Fibroblast of skin of right quadriceps (primary cell): ENCODE measurements at regions not wholly inside any gene's neighbourhood (a gene's known extent, or its start where the extent isn't known, plus 50 kb on each side); places are given as distances from the start of the nearest gene placed in this dataset.
A peak's percentile ranks its signal among the peaks of the same experiment; 100 is the strongest.

Experiments used
- DNase-seq: peaks from one replicate; pipeline ENCODE4 v3.0.0-alpha.2; 2013

DNA sequence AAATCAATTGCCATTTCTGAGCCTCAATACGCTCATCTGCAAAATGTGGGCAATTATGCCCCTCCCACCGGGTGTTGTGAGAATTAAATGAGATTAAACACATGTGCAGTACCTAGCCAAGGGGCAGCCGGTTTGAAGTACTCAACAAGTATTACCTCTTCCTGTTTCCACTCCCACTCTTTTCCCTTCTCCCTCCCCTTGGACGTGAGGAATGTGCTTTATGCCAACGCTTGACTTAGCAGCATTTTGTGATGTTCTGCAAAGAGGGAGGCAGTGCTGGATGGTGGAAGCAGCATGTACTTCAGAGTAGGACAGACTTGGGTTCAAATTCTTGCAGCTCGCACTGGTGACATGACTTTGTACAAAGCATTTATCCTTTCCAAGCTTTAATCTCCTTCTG lies 306.0 kb downstream of the BUD13 start:
- DNase-seq: no peak

DNA sequence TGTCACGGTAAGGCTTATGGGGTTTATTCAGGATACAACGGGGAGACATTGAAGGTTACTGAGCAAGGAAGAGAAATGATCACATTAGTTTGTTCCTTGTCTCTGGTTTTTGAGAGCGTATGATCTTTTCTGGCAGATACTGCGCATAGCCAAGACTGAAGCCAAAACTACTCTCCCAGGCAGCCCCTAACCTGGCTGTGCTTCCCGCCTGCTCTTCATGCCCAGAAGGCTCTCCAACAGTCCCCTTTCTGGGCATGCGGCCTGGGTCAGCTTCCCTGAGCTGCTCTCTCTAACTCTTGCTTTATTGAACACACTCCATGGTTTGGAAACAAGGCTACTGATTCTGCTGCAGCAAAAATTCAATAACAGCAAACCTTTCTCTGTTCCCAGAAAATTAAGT lies 306.6 kb downstream of the BUD13 start:
- DNase-seq: no peak

DNA sequence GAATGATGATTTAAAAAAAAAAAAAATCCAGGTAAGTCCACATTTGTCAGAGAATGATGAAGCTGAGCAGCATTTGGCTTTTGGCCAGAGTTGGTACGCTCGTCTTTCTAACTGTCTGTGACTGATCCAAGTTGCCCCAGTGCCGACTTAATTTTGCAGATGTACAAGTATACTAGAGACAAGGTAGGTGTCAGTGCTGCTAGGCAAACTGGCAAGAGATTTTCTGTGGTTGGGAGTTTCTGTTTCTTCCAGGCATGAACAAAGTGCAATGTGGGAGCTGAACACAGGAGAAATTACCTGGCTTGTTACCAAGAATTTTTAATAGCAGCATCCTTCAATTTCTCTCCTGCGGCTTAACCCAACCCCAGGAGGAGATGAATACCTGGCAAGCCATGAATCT lies 307.7 kb downstream of the BUD13 start:
- DNase-seq: no peak

DNA sequence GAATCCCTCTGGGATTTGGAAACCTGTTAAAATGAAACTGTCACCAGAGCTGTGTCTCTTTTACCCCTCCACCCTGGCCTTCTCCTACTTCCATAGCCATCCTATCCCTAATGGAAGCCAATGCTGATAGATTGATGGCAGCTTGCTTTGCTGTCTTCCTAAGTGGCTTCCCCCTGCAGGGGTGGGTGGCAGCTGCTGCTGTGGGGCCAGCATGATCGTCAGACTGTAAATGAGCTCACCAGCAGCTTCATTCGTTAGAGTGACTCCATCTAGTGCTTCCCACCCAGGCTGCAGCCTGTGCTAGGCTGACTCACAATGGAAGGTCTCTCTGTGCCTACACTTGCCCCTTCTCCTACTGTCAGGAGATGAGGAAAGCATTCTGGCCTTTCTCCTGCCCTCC lies 311.0 kb downstream of the BUD13 start:
- DNase-seq: no peak

DNA sequence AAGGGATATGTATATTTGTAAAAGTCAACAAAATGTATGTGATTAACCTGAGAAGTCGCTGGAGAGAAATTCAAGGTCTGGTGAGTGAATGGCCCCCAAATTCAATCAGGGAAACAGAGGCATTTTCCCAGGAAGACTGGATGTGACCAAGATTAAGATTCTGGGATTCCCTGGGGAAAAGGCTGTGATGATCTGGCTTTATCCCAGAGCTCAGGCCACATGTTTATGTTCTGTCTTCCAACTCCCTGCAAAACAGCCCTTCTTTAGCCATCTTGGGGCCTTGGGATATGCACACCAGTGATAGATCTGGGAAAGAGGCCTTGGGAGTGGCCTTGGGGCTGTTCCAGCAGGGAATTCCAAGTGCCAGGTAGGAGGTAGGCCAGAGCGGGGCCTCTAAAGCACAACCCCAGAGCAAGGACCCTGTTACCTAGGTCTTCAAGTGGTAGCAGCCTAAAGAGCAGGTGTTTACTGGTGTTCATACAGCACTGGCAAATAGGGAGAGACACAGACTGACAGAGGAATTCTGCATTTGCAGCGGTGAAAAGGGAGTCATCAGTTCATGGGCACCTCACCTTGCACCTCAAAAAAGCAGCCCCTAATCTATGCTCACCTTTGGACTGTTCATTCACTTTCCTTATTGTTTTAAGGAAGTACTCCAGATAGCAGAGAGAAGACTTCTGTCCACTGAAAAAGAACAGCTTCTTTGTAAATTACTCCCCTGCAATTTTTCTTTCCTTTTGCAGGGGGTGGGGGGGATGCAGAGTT lies 312.4 kb downstream of the BUD13 start:
- DNase-seq: no peak

DNA sequence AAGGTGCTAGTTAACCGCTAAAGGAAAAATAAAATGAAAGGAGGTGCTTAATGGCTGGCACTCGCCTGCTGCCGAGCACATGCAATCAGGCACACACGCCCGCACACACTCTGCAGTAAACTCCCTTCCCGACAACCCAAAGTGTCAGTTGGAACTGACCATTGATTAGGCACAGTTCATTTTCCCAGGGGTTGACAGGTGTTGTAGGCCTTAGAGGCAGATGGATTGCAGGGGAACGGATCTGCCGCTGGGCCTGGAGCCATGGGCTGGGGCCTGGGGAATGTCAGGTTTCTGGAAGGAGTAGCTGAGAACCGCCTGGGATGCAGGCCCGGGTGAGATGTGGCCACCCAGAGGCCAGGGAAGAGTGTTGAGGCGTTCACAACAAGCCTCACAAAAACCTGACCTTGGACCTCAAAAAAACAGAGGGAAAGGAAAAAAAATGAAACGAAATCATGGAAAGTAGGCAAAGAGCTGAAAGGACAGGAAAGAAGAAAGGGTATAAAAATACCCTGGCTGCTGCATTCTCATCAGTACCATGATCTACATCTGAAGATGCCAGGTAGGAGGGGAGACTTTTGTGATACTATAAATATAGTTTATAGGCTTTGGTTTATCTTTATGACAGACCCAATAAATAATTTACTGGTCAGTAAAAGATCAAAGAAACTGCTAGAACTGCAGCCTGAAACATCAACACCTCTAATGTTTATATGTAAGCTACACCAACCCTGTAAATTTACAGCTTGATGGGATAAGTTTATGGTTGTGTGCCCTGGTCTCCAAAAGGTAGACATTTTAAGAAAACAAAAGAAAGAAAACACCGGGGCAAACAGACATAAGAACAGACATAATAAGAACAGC lies 313.4 kb downstream of the BUD13 start:
- DNase-seq: no peak

DNA sequence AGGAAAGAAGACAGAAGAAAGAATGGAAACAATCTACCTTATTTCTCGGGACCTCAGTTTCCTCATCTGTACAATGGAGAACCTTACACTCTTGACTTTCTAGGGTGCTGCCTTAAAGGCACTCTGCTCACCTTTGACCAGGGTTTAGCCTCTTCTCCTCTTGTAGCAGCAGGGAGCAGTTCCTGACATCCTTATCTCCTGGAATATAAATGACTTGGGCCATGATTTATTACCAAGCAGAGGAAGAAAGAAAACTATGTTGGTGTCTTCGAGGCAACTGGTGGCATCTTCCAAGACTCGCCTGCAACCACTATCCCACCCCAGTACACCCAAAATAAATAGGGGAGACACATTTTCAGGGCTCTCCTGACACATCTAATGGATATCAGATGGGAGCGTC lies 314.2 kb downstream of the BUD13 start:
- DNase-seq: no peak

DNA sequence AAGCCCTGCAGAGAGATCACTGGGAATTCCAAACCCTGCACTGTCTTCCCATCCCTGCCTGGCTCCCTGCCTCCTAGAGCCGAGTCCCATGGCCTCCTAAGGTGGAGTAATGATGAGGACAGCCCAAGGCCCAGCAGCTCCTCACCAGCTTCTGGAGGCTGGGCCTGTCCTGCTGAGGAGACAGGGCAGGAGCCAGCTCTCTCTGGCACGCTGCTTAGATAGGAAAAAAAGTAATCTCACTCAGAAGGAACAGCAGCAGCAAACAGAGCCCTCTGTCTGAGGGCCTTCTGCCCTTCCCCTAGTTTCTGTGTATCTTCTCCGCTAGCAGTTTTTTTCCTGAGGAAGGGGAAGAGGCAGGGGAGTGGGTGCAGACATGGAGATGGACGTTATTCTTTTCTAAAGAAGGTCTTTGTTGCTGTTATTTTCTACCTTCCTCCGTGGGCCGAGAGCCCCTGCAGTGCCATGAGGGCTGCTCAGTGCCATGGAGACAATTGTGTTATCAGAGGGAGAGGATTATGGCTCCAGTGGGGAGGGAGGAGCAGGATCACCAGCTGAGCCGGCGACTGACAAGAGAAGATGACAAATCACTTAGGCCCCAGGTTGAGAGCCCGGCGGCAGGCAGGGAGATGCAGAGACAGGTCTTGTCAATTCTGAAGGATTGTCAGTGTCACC lies 315.3 kb downstream of the BUD13 start:
- no peak for DNase-seq

DNA sequence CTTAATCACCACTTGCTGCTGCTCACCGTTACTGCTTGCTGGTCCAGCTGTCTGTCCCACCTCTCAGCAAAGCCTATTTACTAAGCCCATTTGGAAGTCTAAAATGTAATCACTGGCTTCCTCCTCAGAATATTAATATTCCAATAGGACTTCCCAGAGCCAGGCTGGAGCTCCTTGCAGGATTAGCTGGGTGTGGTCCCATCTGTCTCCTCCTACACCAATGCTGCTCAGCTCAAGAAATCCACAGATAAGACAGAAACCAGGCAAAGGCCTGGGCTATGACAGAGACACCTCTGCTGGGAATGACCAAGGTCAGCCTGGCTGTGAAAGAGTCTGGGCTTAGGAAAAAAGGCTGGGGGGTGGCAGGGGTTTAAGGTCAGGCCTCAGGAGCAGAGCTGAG lies 317.8 kb downstream of the BUD13 start:
- DNase-seq: no peak

DNA sequence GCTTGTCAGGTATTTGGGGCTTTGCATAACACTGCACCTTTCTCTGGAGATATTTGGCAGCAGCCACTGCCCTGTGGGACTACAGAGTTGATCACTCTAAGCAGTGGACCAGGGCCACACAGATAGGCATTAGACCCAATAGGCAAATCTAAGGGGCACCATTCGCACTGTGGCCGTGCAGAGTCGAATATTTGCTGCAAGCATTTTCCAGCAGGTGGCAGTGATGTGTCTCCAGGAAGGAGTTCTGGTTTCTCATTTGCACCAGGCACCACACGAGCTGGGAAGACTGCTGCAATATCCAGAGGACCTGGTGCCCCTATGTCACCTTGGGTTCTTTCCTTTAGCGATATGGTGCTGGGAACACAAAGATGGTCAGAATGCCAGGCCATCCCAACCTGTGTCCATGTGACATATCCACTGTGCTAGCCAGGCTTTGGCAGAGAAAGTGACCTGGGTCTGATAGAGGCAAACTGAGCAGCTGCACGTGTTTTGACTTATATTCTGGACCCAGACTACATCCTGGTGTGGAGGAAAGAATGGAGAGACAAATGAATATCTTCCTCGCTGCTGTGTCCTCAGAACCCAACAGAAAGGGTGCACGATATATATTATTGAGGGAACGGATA lies 318.7 kb downstream of the BUD13 start:
- DNase-seq: peak; percentile 35

DNA sequence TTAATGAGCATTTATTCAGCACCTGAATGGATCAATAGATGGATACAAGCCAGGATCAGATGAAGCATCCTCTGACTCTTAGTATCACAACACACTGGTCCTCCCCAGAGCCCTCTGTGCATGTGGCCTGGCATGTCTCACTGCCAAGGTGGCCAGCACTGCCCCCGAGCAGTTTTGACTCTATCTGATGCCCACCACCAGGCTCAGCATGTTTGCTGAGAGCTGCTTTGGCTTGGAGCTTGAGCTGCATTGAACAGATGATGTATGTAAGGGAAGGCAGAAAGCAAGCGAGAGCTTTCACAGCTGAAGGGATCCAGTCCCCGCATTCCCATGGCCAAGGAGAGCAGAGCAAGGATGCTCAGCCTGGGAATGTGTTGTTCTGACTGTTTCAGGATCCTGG lies 320.3 kb downstream of the BUD13 start:
- DNase-seq: no peak

DNA sequence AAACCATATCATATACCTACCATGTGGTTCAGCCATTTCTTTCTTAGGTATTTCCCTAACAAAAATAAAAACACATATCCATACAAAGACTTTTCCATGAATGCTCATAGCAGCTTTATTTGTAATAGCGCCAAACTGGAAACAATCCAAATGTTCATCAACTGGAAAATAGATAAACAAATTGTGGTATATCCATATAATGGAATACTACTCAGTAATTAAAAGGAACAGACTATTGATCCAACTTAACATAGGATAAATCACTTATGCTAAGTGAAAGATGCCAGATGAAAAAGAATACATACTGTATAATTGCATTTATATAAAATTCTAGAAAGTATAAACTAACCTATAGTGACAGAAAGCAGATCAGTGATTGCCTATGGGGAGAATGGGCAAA lies 323.3 kb downstream of the BUD13 start:
- DNase-seq: no peak

DNA sequence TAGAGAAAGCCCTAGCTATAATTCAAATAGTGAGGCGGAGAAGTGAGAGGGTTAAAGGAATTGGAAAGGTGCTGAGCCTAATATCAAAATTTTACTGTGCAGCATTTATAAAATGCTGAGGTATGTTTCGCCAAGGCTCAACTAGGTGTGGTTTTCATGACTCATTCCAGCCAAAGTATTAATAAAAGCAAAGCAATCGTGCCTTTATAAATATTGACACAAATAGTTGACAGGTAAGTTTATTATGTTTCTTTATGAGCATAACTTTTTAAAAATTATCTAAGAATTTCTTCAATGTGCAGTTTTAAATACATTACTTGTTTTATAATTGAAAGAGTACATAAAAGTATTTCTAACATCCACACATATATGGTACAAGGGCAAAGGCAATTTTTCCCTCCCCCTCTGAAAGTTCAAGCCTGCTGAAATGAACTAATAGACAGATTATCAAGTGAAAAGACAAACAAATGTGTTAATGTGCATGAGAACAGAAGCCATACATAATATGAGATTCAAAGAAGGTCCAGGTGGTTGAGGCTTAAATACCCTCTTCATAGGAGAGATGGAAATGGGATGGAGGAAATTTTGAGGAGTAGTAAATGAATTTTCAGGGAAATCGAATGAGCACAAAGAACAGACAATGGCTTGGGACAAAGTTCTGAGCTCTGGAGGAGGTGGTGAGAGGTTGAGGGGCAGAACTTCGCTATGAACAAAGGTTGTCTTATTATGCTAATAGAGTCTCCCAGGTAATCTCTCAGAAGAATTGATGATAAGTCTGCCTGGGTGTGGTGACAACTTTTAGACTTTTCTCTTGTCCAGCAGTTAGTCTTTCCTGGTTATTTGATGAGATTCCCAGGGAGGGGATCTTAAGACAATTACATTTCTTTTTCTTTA lies 326.5 kb downstream of the BUD13 start:
- DNase-seq: no peak

DNA sequence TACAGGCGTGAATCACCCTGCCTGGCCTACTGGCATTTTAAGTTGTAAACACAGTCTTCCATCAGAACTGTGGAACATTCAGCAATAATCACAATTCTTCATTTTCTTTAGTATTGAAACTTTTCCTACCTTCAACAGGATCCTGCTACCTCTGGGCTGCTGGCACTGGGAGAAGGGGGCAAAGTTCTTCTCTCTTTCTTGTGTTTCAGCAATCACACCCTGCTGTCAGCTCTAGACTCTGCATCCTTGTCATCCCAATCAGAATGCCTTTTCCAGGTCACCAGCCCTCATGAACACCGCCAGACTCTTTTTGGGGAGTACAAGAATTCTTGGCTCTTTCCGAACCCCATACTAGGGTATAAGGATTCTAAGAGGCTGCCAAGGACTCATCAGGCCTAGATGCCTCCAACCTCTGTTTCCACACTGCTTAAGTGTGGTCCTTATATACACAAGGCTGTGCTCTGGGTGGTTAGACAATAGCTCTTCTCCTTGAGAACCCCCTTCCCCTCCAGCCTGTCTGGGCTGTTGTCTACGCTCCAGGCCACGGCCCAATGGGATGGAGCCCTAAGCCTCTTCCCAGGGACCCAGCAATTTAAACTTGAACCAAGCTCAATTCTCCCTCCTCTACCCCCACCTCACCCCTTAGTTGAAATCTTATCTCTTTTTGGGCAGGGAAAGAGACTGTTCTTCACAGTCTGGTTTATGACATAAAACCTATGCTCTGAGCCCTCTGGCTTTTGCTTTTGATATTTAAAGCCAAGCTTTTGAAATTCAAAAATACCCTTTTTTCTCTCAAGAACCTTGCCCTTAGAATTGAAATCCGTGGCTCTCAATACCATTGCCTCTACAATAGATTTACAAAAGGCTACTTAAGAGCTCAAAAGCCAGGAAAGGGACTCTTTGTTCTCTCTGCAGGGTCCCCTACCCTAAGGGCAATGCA lies 327.4 kb downstream of the BUD13 start:
- no peak for DNase-seq

DNA sequence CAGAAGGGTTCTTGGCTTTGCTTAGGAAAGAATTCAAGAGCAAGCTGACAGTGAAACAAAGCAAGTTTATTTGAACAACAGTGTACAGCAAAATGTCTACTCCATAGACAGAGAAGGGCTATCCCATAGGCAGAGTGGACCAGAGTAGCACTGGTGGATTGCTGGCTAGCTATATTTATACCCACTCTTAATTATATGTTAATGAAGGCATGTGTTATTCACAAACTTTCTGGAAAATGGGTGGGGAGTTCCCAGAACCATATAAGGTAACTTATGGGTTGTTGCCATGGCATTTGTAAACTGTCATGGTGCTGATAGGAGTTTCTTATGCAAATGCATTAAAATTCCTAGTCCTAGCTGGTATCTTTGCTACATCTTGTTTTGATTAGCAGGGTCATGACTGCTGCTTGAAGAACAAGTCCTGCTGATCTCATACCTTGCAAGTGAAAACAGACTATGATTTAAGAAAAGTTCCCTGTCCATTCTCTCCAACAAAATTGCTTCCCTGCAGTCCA lies 330.5 kb downstream of the BUD13 start:
- DNase-seq: no peak

DNA sequence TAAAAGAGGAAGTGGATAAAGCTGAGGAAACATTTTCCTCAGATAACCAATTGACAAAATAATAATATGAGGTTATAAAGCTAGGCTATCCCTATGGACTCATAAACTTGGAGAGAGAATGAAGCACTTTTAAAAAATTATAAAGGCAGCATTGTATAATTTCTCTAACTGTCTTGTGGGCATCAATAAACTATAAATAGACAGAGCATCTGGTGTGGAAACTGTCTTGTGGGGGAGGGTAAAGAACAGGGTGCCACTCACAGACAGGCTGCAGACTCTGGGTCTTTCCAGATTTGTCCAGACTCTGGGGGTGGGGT lies 333.5 kb downstream of the BUD13 start:
- DNase-seq: no peak

DNA sequence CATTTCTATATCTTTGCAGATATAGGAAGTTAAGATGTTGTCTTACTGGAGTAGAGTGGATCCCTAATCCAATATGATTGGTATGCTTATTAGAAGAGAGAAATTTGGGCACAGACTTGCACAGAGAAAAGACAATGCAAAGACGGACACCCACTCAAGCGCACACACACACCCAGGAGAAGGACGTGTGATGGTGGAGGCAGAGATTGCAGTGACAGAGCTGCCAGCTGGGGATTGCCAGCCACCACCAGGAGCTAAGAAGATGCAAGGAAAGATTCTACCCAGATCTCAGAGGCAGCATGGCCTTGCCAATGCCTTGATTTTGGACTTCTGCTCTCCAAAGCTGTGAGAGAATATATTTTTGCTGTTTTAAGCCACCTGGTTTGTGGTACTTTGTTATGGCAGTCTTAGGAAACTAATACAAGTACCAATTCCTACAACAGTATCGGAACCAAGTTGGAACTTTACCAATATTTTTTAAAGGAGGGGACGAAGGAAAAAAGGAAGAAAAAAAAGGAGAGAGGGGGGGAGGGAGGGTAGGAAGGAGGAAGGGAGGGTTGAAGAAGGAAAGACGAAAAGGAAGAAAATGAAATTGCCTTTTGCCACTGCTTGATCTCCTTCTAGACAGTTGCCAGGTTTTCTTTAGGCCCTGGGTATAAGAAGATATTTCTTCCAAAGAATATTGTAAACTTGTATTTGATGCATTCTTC lies 334.0 kb downstream of the BUD13 start:
- no peak for DNase-seq

DNA sequence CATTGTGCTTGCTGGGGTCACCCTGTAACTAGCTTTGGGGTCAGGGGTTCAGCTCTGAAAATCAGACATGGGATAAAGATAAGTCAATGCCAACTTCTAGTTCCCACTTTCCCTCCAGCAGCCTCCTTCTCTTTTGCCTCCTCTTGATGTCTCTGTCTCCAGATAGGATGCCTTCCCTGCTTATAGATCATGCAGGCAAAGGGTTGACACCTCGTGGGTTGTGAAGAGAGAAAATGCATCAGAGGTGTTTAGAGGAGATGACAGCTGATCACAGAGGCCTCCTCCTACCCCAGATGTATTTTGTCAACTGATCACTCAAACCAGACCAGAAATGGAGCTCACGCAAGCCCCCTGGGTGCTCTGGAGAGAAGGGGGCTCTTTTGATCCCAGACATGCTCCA lies 337.8 kb downstream of the BUD13 start:
- no peak for DNase-seq

DNA sequence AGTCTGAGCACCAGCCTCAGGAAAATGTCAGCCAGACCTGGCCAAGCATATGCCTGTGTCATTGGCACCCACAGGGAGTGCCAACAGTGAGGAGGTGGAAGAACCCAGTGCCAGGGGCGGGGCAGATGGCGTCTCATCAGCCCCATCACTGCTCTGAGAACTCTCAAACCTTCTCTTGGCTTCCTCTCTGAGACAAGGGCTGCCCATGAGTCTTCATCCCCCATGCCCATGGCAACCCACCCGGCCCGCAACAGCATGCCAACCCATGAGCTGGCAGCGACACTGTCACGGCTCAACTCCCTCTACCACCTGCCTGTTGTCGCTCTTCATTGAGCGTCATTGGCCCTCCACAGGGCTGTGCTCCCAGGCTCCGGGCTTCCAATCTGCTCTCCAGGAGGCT lies 340.5 kb downstream of the BUD13 start:
- DNase-seq: no peak

DNA sequence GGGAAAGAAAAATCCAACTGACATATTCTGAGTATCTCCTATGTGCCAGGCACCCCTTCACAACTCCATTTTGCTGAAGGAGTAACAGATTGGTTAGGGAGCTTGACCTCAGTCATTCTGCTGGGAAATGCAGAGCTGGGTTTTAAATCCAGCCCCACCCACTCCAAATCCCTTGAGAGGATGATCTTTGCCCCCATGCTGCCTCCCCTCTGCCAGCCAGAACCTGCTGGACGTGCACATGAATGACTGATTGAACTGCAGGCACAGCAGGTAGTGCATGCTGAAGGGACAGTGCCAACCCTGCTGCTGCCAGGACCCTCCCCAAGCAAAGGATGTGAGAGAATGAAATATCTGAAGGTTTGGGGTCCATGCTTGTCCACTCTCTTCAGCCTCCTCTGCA lies 340.9 kb downstream of the BUD13 start:
- DNase-seq: no peak

DNA sequence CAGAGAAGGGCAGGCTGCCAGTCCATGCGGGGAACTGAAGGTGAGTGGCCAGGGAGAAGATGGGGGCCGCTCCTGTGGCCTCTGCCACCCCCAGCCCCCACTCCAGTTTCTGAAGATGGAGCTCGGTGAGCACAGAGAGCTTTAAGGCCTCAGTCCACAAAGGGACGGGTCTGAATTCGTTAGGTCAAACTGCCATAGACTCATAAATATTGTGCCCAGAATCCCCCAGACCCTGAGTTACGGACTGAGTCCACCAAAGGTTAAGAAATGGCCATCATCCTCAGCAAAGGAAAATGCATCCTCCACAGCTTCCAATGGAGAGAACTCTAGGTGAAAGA lies 344.2 kb downstream of the BUD13 start:
- DNase-seq: no peak
